Cardiac fibroblast (primary cell): ENCODE measurements at regions not wholly inside any gene's neighbourhood (a gene's known extent, or its start where the extent isn't known, plus 50 kb on each side); places are given as distances from the start of the nearest gene placed in this dataset.
"Not testable (repeated sequence)": the region's sequence is repeated elsewhere in the genome, so short reads cannot be mapped to it uniquely, and the experiment has no call there.

Experiments used
- DNase-seq, 2 donors: peaks; one replicate each; pipeline versions ENCODE4 v3.0.0 to v3.0.0-alpha.2; 2010; ENCODE audit warnings: low read depth in 2 of 2
- H3K4me3 ChIP-seq, 2 donors: replicated peaks in 1 of 2; 1 replicate in 1 of 2; 2 replicates in 1 of 2; pipeline ENCODE4 v1.5.1; 2011; ENCODE audit warnings: low read depth in 2 of 2, low read length in 2 of 2, mild to moderate bottlenecking in 2 of 2, moderate library complexity in 1 of 2
- TF ChIP-seq, protein P1 (sequence below): IDR thresholded peaks from one replicate; pipeline ENCODE4 v1.5.1; 2011; ENCODE audit warnings: low read depth, mild to moderate bottlenecking, low read length, inconsistent platforms

DNA sequence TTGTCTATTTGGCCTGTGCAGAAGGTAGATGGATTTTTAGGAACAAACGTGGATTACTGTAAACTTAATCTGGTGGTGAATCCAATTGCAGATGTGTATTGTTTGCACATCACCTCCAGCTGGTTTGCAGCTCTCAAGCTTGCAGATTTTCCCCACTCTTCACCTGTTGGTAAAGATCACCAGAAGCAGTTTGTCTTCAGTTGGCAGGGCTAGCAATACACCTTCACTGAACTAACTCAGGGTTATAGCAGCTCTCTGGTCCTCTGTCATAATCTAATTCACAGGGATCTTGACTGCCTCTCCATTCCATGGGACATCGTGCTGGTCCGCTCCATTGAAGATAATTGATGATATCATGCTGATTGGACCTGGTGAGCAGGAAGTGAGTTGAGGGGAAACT, 181.5 kb downstream of the VAPA start:
- DNase-seq, result no peak
- no peak overlapping the region for H3K4me3 ChIP-seq
- TF ChIP-seq, protein P1, sequence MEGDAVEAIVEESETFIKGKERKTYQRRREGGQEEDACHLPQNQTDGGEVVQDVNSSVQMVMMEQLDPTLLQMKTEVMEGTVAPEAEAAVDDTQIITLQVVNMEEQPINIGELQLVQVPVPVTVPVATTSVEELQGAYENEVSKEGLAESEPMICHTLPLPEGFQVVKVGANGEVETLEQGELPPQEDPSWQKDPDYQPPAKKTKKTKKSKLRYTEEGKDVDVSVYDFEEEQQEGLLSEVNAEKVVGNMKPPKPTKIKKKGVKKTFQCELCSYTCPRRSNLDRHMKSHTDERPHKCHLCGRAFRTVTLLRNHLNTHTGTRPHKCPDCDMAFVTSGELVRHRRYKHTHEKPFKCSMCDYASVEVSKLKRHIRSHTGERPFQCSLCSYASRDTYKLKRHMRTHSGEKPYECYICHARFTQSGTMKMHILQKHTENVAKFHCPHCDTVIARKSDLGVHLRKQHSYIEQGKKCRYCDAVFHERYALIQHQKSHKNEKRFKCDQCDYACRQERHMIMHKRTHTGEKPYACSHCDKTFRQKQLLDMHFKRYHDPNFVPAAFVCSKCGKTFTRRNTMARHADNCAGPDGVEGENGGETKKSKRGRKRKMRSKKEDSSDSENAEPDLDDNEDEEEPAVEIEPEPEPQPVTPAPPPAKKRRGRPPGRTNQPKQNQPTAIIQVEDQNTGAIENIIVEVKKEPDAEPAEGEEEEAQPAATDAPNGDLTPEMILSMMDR, result no peak

DNA sequence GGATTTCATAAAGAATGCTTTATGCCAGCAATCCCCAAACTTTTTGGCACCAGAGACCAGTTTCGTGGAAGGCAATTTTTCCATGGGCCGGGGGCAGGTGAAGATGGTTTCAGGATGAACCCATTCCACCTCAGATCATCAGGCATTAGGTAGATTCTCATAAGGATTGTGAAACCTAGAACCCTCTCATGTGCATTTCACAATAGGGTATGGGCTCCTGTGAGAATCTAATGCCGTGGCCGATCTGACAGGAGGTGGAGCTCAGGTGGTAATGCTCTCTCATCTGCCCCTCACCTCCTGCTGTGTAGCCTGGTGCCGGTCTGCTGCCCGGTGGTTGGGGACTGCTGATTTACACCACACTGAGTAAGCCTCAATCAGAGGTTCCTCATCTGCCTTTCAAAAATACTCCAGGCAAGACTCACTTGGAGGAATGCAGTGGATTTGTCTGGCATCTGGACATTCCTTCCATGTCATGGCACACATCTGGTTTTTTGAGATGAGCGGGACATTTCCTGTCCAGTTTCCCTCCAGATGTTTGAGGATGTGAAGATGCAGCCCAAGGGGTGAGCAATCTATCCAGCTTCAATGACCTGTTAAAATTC, 185.8 kb downstream of the VAPA start:
- TF ChIP-seq, protein P1, result no peak
- H3K4me3 ChIP-seq, result no peak overlapping the region
- peak in 1 of 2 donors; percentile 17 for DNase-seq

DNA sequence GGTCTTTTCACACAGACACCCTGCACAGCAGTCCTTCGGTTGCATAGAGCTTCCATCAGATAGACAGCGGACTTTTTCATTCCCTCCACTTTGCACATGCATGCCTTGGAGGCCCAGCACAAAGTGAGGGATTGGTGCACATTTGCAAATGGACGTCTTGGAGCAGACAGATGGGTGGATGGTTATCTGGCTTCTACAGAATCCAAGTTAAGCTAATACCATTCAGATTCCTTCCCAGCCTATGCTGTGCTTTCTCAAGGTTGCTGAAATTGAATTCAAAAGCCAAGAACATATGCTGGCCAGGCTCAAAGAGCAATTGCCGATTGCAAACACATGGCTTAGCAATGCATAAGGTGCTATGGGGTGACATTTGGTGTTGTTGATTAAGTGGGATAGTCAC, 186.4 kb downstream of the VAPA start:
- TF ChIP-seq, protein P1, result no peak
- H3K4me3 ChIP-seq, result no peak overlapping the region
- no peak for DNase-seq

GRCh38 chr18:10100941-10101701, 187.3 kb downstream of the VAPA start:
- peak; percentile 45 to 58 for DNase-seq
- TF ChIP-seq, protein P1, result no peak
- no peak overlapping the region for H3K4me3 ChIP-seq

DNA sequence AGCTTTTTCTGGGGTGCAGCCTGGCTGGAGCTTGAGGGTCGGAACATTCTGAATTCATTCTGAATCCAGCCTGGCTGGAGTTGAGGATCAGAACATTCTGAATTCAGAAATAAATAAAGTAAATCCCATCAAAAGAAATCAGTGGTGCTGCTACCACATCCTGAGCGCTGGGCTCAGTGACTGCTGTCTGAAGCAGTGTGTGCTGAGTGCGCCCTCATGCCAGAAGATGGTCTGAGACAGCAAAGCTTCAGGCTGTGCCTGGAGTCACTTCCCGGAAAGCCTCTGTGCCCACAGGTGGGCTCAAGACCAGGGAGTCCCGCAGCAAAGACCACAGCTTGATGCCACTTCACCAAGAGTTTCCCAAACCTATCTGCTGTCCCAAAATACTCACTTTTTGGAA, 187.9 kb downstream of the VAPA start:
- H3K4me3 ChIP-seq, result no peak overlapping the region
- TF ChIP-seq, protein P1, result no peak
- no peak for DNase-seq

DNA sequence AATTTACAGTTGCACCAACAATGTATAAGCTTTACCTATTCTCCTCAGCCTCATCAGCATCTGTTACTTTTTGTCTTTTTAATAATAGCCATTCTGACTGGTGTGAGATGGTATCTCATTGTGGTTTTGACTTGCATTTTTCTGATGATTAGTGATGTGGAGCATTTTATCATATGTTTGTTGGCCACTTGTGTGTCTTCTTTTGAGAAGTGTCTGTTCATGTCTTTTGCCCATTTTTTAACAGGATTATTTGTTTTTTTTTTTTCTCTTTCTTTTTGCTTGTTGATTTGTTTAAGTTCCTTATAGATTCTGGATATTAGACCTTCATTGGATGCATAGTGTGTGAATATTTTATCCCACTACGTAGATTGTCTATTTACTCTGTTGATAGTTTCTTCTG, 191.3 kb downstream of the VAPA start:
- not testable (repeated sequence) for H3K4me3 ChIP-seq, DNase-seq

DNA sequence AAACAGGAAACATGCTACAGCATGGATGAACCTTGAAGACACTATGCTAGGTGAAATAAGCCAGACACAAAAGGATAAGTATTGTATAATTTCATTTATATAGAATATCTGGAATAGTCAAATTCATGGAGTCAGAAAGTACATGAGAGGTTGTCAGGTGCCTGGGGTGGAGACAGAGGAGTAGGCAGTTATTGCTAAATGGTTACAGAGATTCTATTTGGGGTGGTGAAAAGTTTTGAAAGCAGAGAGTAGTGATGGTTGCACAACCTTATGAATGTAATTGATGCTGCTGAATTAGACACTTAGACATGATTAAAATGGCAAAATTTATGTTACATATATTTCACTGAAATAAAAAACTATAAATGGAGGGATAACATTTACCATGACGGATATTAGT, 197.4 kb downstream of the VAPA start:
- H3K4me3 ChIP-seq, result no peak overlapping the region
- no peak for DNase-seq
- TF ChIP-seq, protein P1, result no peak
